ENCODE measurements at regions not wholly inside any gene's neighbourhood (a gene's known extent, or its start where the extent isn't known, plus 50 kb on each side); places are given as distances from the start of the nearest gene placed in this dataset.

- intact Hi-C loops (cut with DNase I) = no loop called here
- no peak for DNase-seq (ENCODE audit: low spot score in 2 of 2)
- no peaks in the 10 kb centered on the region for H3K4me1 ChIP-seq
- no peaks in the 10 kb centered on the region for H3K9me3 ChIP-seq
- H3K4me3 ChIP-seq = no peak overlapping the region
- no peak overlapping the region for H3K27ac ChIP-seq
- no peaks in the 10 kb centered on the region for H3K36me3 ChIP-seq
- H3K27me3 ChIP-seq = no peaks in the 10 kb centered on the region
- no peak for TF ChIP-seq CTCF (IDR thresholded peaks at IDR 0.05)
These were observed 420.4 kb downstream of the EFNB2 start for GRCh38 chr13:106115081-106115480.

GRCh38 chr13:106113796-106114195 is 421.7 kb downstream of the EFNB2 start:
- intact Hi-C loops (cut with DNase I) = no loop called here
- no peak for TF ChIP-seq CTCF (IDR thresholded peaks at IDR 0.05)
- H3K27ac ChIP-seq = no peak overlapping the region
- no peaks in the 10 kb centered on the region for H3K4me1 ChIP-seq
- H3K9me3 ChIP-seq = no peaks in the 10 kb centered on the region
- no peak for DNase-seq (ENCODE audit: low spot score in 2 of 2)
- no peak overlapping the region for H3K4me3 ChIP-seq
- no peaks in the 10 kb centered on the region for H3K36me3 ChIP-seq
- H3K27me3 ChIP-seq = no peaks in the 10 kb centered on the region

- DNase-seq (ENCODE audit: low spot score in 2 of 2) = no peak
- no peaks in the 10 kb centered on the region for H3K4me1 ChIP-seq
- H3K4me3 ChIP-seq = no peak overlapping the region
- no peaks in the 10 kb centered on the region for H3K27me3 ChIP-seq
- intact Hi-C loops (cut with DNase I) = no loop called here
- H3K27ac ChIP-seq = no peak overlapping the region
- H3K36me3 ChIP-seq = no peaks in the 10 kb centered on the region
- no peak for TF ChIP-seq CTCF (IDR thresholded peaks at IDR 0.05)
- no peaks in the 10 kb centered on the region for H3K9me3 ChIP-seq
These were observed 423.3 kb downstream of the EFNB2 start for GRCh38 chr13:106112191-106112590.

- Histone ChIP-seq H3K4me3 (no peak overlapping the region), H3K36me3 (no peaks in the 10 kb centered on the region), H3K9me3 (no peaks in the 10 kb centered on the region), H3K27me3 (no peaks in the 10 kb centered on the region), H3K27ac (no peak overlapping the region), H3K4me1 (no peaks in the 10 kb centered on the region)
- no peak for DNase-seq (ENCODE audit: low spot score in 2 of 2)
- TF ChIP-seq CTCF (IDR thresholded peaks at IDR 0.05) = no peak
- intact Hi-C loops (cut with DNase I) = no loop called here
These were observed 425.1 kb downstream of the EFNB2 start for GRCh38 chr13:106110241-106110855.

GRCh38 chr13:106109391-106109791 is 426.1 kb downstream of the EFNB2 start:
- no peak for TF ChIP-seq CTCF (IDR thresholded peaks at IDR 0.05)
- intact Hi-C loops (cut with DNase I) = no loop called here
- Histone ChIP-seq H3K4me3 (no peak overlapping the region), H3K27me3 (no peaks in the 10 kb centered on the region), H3K9me3 (no peaks in the 10 kb centered on the region), H3K27ac (no peak overlapping the region), H3K36me3 (no peaks in the 10 kb centered on the region), H3K4me1 (no peaks in the 10 kb centered on the region)
- no peak for DNase-seq (ENCODE audit: low spot score in 2 of 2)

GRCh38 chr13:106108346-106108745 is 427.1 kb downstream of the EFNB2 start:
- Histone ChIP-seq H3K9me3 (no peaks in the 10 kb centered on the region), H3K4me3 (no peak overlapping the region), H3K27me3 (no peaks in the 10 kb centered on the region), H3K27ac (no peak overlapping the region), H3K4me1 (no peaks in the 10 kb centered on the region), H3K36me3 (no peaks in the 10 kb centered on the region)
- intact Hi-C loops (cut with DNase I) = no loop called here
- no peak for TF ChIP-seq CTCF (IDR thresholded peaks at IDR 0.05)
- no peak for DNase-seq (ENCODE audit: low spot score in 2 of 2)

Measured in ascending aorta (tissue), 2 donors.